GM19035 (cell line): ENCODE measurements at regions not wholly inside any gene's neighbourhood (a gene's known extent, or its start where the extent isn't known, plus 50 kb on each side); places are given as distances from the start of the nearest gene placed in this dataset.
"Not testable (repeated sequence)": the region's sequence is repeated elsewhere in the genome, so short reads cannot be mapped to it uniquely, and the experiment has no call there.

Experiments
- ATAC-seq: cut with Tn5 transposase; IDR thresholded peaks from one replicate; pipeline ENCODE4 v1.9.1; 2021; ENCODE audit not compliant: unreplicated experiment

DNA sequence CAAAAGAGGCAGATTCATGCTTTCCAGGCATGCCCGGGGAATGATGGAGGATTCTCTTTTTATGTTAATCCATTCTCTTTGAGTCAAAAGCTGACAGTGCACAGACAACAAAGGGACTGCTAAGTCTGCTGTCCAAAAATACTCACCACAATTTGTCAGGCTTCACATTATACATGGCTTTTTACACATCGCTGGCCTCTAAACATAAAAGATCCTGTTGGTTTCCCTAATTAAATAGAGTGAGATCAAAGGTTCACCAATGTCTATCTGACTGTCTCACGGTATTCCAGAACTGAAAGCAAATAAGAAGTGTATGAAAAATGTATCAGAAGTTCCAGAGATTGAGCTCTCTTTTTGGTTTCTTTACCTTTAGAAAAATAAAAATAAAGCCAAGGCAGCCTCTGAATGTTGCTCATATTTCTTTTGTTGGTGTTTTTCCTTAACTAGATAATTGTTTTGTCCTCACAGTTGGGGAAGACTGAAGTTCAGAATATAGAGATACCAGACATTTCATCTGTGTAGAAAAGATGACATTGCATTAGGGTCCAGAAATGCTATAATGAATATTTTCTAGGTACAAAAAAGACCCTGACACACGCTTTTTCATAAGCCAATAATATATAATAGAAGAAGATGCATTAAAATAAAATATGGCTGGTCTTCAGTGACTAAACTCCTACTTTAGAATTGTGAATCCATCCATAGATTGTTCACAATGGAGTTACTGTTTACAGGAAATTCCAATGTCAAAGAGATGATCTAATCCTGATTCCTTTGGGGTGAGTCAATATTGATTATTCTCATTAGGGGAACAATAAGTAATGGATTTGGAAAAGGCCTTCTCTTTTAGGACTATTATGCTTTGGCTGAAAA is 688.2 kb upstream of the CDH6 start:
- no peak for ATAC-seq

- ATAC-seq, result no peak
Observed at GRCh38 chr5:30502277-30502676, 691.2 kb upstream of the CDH6 start.

DNA sequence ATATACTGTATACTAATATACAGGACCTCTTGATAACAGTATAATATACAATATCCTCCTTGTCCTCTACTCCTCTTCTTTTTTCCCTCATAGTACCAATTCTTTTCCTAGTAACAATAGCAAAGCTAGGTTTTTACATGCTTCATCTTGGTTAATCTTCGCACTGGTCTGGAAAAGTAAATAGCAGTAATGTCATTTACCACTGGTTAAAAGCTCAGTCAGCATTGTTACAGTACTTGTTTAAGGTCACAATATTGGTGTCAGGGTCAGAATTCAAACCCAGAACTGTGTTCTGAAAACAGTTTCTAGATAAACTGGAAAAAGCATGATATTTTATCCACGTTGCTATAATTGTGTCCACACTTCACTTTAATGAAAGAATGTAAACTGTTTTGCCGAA is 692.4 kb upstream of the CDH6 start:
- no peak for ATAC-seq

DNA sequence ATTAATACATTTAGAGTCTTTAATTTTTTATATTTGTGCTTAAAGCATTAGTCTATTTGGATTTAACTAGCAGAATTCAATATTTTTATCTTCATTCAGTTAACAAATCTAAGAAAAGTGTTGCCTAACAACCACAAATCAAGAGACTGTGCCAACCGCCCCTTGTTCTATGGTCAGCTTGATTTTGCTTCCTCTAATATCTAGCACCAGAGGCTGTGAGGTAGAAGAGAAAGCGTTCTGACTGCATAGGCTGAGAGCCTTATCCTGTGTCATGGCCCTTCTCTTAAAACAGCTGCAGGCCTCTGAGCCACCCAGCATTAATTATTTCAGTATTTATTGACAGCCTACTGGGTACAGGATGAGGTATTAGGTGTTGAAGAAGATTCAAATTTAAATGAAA is 693.0 kb upstream of the CDH6 start:
- ATAC-seq, result no peak

GRCh38 chr5:30499402-30499801 is 694.1 kb upstream of the CDH6 start:
- no peak for ATAC-seq

GRCh38 chr5:30498972-30499371 is 694.5 kb upstream of the CDH6 start:
- ATAC-seq, result no peak

DNA sequence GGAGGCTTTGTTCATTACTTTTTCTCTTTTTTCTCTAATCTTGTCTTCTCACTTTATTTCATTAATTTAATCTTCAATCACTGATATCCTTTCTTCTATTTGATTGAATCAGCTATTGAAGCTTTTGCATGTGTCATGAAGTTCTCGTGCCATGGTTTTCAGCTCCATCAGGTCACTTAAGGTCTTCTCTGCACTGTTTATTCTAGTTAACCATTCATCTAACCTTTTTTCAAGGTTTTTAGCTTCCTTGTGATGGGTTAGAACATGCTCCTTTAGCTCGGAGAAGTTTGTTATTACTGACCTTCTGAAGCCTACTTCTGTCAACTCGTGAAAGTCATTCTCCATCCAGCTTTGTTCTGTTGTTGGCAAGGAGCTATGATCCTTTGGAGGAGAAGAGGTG is 695.0 kb upstream of the CDH6 start:
- ATAC-seq, result not testable (repeated sequence)

GRCh38 chr5:30494113-30494512 is 699.4 kb upstream of the CDH6 start:
- not testable (repeated sequence) for ATAC-seq

DNA sequence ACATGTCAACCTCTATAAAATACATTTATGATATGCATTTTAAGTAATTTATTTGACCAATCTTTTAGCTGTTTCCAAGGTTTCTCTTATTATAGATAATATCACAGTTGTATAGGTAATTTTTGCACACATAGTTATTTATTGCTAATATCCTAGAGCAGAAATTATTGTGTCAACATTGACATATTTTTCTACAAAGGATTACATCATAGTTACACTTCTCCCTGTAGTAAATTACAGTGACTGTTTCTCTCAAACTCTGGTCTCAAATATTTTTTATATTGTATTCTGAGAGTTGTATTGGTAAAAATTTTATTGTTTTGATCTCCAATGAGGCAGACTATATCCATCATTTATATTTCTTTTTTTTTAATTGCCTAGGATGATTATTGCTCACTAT is 714.4 kb upstream of the CDH6 start:
- ATAC-seq, result no peak

DNA sequence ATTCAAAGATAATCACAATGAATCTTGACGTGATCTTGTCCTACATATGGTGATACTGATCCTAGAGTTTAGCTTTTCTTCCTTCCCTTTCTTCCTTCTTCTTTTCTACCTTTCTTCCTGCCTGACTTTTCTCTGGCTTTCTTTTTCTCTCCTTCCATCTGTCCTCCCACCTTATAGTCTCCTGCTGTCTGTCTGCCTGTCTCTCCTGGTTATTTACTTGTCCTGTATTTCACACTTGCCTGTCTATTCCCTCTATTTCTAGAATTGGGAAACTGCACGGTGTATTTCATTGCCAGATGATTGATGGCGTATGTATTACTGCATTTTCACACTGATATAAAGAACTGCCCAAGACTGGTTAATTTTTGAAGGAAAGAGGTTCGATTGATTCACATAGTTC is 718.1 kb upstream of the CDH6 start:
- ATAC-seq, result no peak

DNA sequence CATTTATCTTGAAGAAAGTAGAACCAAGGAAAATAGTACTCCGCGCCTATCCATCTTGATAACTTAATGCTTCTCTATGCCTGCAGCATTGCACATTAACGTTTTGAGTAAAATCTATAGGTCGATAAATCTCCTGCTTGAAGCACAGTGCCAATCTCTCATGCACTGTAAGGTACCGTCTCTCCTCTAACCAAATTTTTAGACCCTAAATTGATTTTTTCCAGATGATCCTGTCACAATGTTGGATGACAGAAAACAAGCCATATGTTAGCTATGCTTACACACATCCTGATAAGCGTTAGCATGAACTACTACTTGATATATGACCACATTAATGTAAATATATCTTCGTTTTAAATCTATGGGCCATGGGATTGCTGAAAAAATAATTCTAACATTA is 723.8 kb upstream of the CDH6 start:
- no peak for ATAC-seq

DNA sequence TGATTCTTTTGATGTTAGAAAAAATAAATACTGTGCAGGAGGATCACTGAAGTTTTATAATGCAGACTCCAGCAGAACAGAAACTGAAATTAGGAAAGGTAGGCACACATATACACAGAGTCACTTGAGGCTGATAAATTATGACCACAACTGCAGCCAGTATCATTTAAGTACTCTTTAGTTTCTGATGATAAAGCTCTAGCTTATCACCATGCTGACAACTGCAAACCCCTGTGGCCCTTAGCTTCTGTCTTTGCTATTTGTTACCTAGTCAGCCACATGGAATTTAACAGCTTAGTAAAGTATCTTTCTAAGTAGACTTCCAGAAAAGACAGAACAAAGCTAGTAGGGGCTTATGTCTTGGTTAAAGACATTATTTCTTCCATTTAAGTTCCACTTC is 734.8 kb upstream of the CDH6 start:
- ATAC-seq, result no peak

GRCh38 chr5:30455484-30455883 is 738.0 kb upstream of the CDH6 start:
- not testable (repeated sequence) for ATAC-seq

- ATAC-seq, result no peak
Observed at GRCh38 chr5:30453168-30453567, 740.3 kb upstream of the CDH6 start.

DNA sequence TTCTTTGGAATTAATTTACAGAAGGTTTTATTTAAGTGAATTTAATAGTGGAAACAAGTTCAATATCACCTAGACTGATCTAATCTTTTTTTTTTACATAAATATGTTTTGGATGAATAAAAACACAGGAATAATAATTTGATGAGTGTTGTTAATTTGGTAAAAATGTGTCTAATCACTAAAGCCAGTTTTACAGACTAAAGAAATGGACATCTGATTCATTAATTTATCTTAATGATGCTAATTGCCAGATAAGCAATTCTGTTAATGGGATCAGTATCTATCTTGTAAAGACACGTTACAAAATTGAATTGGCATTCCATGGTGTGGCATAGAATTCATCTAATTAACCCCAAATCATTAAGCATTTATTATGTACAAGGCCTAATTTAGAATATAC is 743.3 kb upstream of the CDH6 start:
- no peak for ATAC-seq

DNA sequence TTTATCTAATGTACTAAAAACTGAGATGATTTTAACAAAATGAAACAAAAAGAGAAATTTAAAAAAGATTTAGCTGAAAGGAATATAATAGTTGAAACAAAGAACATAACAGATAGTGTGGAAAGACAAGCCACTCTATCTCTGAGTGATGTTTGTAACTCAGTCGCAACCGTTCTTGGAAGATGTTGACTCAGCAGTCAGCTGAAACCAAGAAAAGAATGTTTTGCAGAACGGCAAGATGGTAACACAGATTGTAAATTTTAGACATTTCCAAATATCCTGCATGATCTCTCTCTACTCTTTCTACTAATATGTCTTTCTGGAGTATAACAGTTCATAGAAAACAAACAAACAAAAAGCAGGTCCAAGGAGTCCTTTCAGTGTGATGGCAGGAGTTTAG is 746.1 kb upstream of the CDH6 start:
- no peak for ATAC-seq

- no peak for ATAC-seq
Observed at GRCh38 chr5:30446456-30446855, 747.0 kb upstream of the CDH6 start.

GRCh38 chr5:30438785-30439184 is 754.7 kb upstream of the CDH6 start:
- ATAC-seq, result no peak

- no peak for ATAC-seq
Observed at GRCh38 chr5:30436691-30437090, 756.8 kb upstream of the CDH6 start.

DNA sequence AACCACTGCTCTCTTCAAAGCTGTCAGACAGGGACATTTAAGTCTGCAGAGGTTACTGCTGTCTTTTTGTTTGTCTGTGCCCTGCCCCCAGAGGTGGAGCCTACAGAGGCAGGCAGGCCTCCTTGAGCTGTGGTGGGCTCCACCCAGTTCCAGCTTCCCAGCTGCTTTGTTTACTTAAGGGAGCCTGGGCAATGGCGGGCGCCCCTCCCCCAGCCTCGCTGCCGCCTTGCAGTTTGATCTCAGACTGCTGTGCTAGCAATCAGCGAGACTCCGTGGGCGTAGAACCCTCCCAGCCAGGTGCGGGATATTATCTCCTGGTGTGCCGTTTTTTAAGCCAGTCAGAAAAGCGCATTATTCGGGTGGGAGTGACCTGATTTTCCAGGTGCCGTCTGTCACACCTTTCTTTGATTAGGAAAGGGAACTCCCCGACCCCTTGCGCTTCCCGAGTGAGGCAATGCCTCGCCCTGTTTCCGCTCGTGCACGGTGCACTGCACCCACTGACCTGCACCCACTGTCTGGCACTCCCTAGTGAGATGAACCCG is 764.5 kb upstream of the CDH6 start:
- ATAC-seq, result not testable (repeated sequence)

DNA sequence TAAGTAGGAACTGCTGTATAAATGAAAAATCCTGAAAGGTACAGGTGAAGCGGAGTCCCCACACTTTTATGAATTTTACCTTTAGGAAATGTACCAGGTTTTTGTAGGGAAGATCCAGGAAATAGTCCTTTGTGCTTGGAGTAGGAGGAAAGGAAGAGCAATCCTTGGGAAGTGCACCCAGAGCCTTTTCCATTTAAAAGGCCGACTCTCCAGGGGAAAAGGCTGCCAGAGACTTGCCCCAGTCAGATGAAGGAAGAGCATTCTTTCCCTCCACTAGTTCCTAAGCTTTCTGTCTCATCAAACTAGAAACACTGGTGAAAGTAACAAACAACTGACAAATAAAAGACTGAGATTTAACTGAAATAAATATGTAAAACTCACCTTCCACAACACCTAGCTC is 779.4 kb upstream of the CDH6 start:
- no peak for ATAC-seq

DNA sequence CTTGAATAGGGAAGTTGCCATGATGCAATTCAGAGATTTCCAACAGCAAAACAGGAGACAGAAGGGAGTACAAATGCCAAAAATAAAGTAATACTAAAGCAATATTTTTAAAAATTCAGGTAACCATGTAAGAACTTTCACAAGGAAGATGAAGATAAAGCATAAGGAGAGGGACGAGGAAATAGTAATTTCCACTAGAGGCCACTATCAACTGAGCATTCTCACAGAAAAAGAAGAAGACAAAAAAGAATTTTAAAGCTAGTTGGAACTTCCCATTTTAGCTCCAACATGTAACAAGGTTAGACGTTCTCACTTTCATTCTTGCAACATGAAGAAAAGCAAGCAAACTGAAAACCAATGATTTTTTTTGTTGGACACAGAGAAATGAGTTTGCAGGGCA is 779.9 kb upstream of the CDH6 start:
- ATAC-seq, result no peak

DNA sequence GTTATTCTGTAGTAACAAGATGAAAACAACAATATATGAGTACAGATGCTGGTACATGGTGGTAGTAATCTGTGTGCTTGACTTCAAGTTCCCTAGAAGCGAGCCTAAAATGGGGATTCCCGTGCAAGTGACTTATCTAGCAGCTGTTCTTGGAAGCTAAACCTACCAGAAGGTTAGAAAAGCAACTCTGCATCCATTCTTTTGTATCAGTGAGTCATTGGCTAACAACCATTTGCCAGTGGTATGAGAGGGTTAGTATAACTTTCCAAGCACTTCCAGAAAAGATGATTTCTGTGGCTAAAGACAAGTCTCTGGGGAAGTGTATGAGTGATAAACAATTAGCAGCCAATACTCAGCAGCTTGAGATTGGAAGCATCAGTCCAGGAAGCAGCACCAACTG is 787.7 kb upstream of the CDH6 start:
- no peak for ATAC-seq
